ENCODE measurements at regions not wholly inside any gene's neighbourhood (a gene's known extent, or its start where the extent isn't known, plus 50 kb on each side); places are given as distances from the start of the nearest gene placed in this dataset.

DNA sequence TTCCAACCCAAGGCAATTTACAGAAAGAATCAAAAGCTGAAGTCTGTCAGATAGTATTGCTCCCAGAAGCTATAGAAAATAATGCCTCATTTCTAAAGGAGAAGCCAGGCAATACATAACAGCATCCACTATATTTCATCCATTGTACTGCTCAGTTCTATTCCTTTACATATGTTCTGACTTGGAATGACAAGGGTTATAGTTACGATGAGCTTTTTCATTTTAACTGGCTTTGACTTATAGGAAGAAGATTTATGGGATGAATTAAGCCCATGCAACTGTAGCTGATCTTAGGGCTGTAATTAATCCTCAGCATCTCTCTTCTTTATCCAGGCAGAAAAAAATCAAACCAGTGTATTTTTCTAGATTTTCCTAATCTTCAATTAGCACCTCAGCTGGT, 676.3 kb upstream of the CCDC54 start:
- POLR2A ChIA-PET, result interaction anchor here in 1 of 2 donors (0.6 kb wide), 1 partner anchor 712 kb away, joined by 3 read pairs; no protein-coding TSS in a partner anchor
- no peaks in the 10 kb centered on the region for H3K4me1 ChIP-seq (ENCODE audit: control insufficient read depth in 1 of 2, extremely low read depth in 1 of 2, insufficient read depth in 2 of 2, low read length in 2 of 2)
- Mint-ChIP-seq H3K27me3 (no peaks in the 10 kb centered on the region), H3K27ac (no peak overlapping the region), H3K36me3 (no peaks in the 10 kb centered on the region), H3K9me3 (no peaks in the 10 kb centered on the region), H3K4me3 (no peak overlapping the region), H3K4me1 (no peaks in the 10 kb centered on the region)
- no peaks in the 10 kb centered on the region for H3K9me3 ChIP-seq
- no peak overlapping the region for H3K4me3 ChIP-seq (ENCODE audit: control insufficient read depth in 1 of 2, extremely low read depth in 1 of 2, low read length in 1 of 2)
- H3K36me3 ChIP-seq (ENCODE audit: control insufficient read depth in 2 of 2, extremely low read depth in 1 of 2, insufficient read depth in 1 of 2, low read length in 1 of 2), result no peaks in the 10 kb centered on the region
- CTCF ChIA-PET, result interaction anchor here in 1 of 2 donors (0.7 kb wide), 1 partner anchor 10 kb away, joined by 3 read pairs; no protein-coding TSS in a partner anchor
- ATAC-seq (replicated peaks in 1 of 4), result no peak
- no peaks in the 10 kb centered on the region for H3K27me3 ChIP-seq (replicated peaks in 1 of 2; ENCODE audit: control insufficient read depth in 2 of 2, extremely low read depth in 1 of 2, insufficient read depth in 2 of 2, low read length in 1 of 2)
- no CpG with 5 or more reads among the region's 1 CpG for WGBS (ENCODE audit: insufficient coverage)
- no peak for DNase-seq
- H3K27ac ChIP-seq (ENCODE audit: low read length), result no peak overlapping the region

GRCh38 chr3:106703524-106703923, 673.7 kb upstream of the CCDC54 start:
- Histone ChIP-seq H3K36me3 (ENCODE audit: control insufficient read depth in 2 of 2, extremely low read depth in 1 of 2, insufficient read depth in 1 of 2, low read length in 1 of 2) (no peaks in the 10 kb centered on the region), H3K4me3 (ENCODE audit: control insufficient read depth in 1 of 2, extremely low read depth in 1 of 2, low read length in 1 of 2) (no peak overlapping the region), H3K27ac (ENCODE audit: low read length) (no peak overlapping the region), H3K27me3 (replicated peaks in 1 of 2; ENCODE audit: control insufficient read depth in 2 of 2, extremely low read depth in 1 of 2, insufficient read depth in 2 of 2, low read length in 1 of 2) (no peaks in the 10 kb centered on the region), H3K9me3 (no peaks in the 10 kb centered on the region), H3K4me1 (ENCODE audit: control insufficient read depth in 1 of 2, extremely low read depth in 1 of 2, insufficient read depth in 2 of 2, low read length in 2 of 2) (no peaks in the 10 kb centered on the region)
- DNase-seq (no peak), ATAC-seq (replicated peaks in 1 of 4) (no peak)
- no CpG with 5 or more reads among the region's 2 CpGs for WGBS (ENCODE audit: insufficient coverage)
- POLR2A ChIA-PET, result no interaction called here
- H3K4me1 Mint-ChIP-seq, result no peaks in the 10 kb centered on the region
- H3K4me3 Mint-ChIP-seq, result no peak overlapping the region
- H3K9me3 Mint-ChIP-seq, result no peaks in the 10 kb centered on the region
- H3K27ac Mint-ChIP-seq, result no peak overlapping the region
- CTCF ChIA-PET, result no interaction called here
- H3K36me3 Mint-ChIP-seq, result no peaks in the 10 kb centered on the region
- no peaks in the 10 kb centered on the region for H3K27me3 Mint-ChIP-seq

DNA sequence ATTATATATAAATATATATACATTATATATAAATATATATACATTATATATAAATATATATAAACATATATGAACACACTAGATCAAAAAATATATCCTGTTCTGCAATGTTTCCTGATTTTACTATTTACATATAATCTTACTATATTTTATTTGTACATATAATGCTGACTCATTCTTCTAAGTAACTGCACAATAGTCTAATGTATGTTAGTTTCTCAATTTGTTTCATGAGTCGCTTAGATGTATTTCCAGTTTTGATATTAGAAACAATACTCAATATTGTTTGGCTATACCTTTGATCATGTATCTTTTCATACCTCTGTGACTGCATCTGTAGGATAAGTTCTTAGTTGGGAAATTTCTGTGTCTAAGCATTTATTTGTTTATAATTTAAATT, 669.9 kb upstream of the CCDC54 start:
- no peaks in the 10 kb centered on the region for H3K27me3 Mint-ChIP-seq
- no peaks in the 10 kb centered on the region for H3K9me3 Mint-ChIP-seq
- no peaks in the 10 kb centered on the region for H3K4me1 Mint-ChIP-seq
- ChIA-PET CTCF (no interaction called here), POLR2A (no interaction called here)
- no peak overlapping the region for H3K27ac ChIP-seq (ENCODE audit: low read length)
- no peaks in the 10 kb centered on the region for H3K36me3 Mint-ChIP-seq
- no CpG with 5 or more reads among the region's 1 CpG for WGBS (ENCODE audit: insufficient coverage)
- no peaks in the 10 kb centered on the region for H3K36me3 ChIP-seq (ENCODE audit: control insufficient read depth in 2 of 2, extremely low read depth in 1 of 2, insufficient read depth in 1 of 2, low read length in 1 of 2)
- H3K27ac Mint-ChIP-seq, result no peak overlapping the region
- H3K4me1 ChIP-seq (ENCODE audit: control insufficient read depth in 1 of 2, extremely low read depth in 1 of 2, insufficient read depth in 2 of 2, low read length in 2 of 2), result no peaks in the 10 kb centered on the region
- DNase-seq, result no peak
- no peak overlapping the region for H3K4me3 ChIP-seq (ENCODE audit: control insufficient read depth in 1 of 2, extremely low read depth in 1 of 2, low read length in 1 of 2)
- no peak for ATAC-seq (replicated peaks in 1 of 4)
- H3K4me3 Mint-ChIP-seq, result no peak overlapping the region
- H3K27me3 ChIP-seq (replicated peaks in 1 of 2; ENCODE audit: control insufficient read depth in 2 of 2, extremely low read depth in 1 of 2, insufficient read depth in 2 of 2, low read length in 1 of 2), result no peaks in the 10 kb centered on the region
- no peaks in the 10 kb centered on the region for H3K9me3 ChIP-seq

DNA sequence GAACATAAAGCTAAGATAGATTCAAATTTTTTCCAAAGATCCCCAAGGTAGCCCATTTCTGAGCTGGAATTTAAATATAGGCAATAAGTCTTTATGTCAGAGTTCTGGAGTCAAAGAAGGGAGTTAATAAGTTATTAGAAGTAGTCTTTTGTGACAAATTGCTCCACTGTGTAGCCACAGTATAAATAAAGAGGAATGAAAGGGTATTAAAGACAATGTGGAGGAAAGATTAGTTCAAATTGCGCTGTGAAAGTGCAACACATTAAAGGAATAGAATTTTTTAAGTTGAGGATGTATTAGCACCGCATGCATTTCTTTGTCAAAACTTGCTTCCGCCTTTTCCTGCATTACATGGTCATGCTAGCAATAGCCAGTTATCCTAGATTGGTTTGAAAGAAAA, 666.6 kb upstream of the CCDC54 start:
- no peaks in the 10 kb centered on the region for H3K4me1 Mint-ChIP-seq
- ChIA-PET CTCF (no interaction called here), POLR2A (no interaction called here)
- Histone ChIP-seq H3K36me3 (ENCODE audit: control insufficient read depth in 2 of 2, extremely low read depth in 1 of 2, insufficient read depth in 1 of 2, low read length in 1 of 2) (no peaks in the 10 kb centered on the region), H3K27me3 (replicated peaks in 1 of 2; ENCODE audit: control insufficient read depth in 2 of 2, extremely low read depth in 1 of 2, insufficient read depth in 2 of 2, low read length in 1 of 2) (no peaks in the 10 kb centered on the region), H3K27ac (ENCODE audit: low read length) (no peak overlapping the region), H3K4me3 (ENCODE audit: control insufficient read depth in 1 of 2, extremely low read depth in 1 of 2, low read length in 1 of 2) (no peak overlapping the region), H3K9me3 (no peaks in the 10 kb centered on the region), H3K4me1 (ENCODE audit: control insufficient read depth in 1 of 2, extremely low read depth in 1 of 2, insufficient read depth in 2 of 2, low read length in 2 of 2) (no peaks in the 10 kb centered on the region)
- H3K27ac Mint-ChIP-seq, result no peak overlapping the region
- WGBS (ENCODE audit: insufficient coverage), result 100% methylated on average over 1 of the region's 3 CpGs
- no peak overlapping the region for H3K4me3 Mint-ChIP-seq
- ATAC-seq (replicated peaks in 1 of 4) (no peak), DNase-seq (no peak)
- no peaks in the 10 kb centered on the region for H3K9me3 Mint-ChIP-seq
- no peaks in the 10 kb centered on the region for H3K27me3 Mint-ChIP-seq
- no peaks in the 10 kb centered on the region for H3K36me3 Mint-ChIP-seq

- no peaks in the 10 kb centered on the region for H3K4me1 Mint-ChIP-seq
- no peaks in the 10 kb centered on the region for H3K27me3 Mint-ChIP-seq
- no CpG with 5 or more reads among the region's 1 CpG for WGBS (ENCODE audit: insufficient coverage)
- no peak overlapping the region for H3K27ac Mint-ChIP-seq
- H3K36me3 ChIP-seq (ENCODE audit: control insufficient read depth in 2 of 2, extremely low read depth in 1 of 2, insufficient read depth in 1 of 2, low read length in 1 of 2), result no peaks in the 10 kb centered on the region
- no peak for DNase-seq
- H3K4me1 ChIP-seq (ENCODE audit: control insufficient read depth in 1 of 2, extremely low read depth in 1 of 2, insufficient read depth in 2 of 2, low read length in 2 of 2), result no peaks in the 10 kb centered on the region
- ATAC-seq (replicated peaks in 1 of 4), result no peak
- H3K36me3 Mint-ChIP-seq, result no peaks in the 10 kb centered on the region
- no peaks in the 10 kb centered on the region for H3K9me3 ChIP-seq
- H3K9me3 Mint-ChIP-seq, result no peaks in the 10 kb centered on the region
- ChIA-PET CTCF (no interaction called here), POLR2A (no interaction called here)
- H3K27me3 ChIP-seq (replicated peaks in 1 of 2; ENCODE audit: control insufficient read depth in 2 of 2, extremely low read depth in 1 of 2, insufficient read depth in 2 of 2, low read length in 1 of 2), result no peaks in the 10 kb centered on the region
- no peak overlapping the region for H3K4me3 Mint-ChIP-seq
- no peak overlapping the region for H3K27ac ChIP-seq (ENCODE audit: low read length)
- no peak overlapping the region for H3K4me3 ChIP-seq (ENCODE audit: control insufficient read depth in 1 of 2, extremely low read depth in 1 of 2, low read length in 1 of 2)
Measured at GRCh38 chr3:106711650-106712049, 665.6 kb upstream of the CCDC54 start.

DNA sequence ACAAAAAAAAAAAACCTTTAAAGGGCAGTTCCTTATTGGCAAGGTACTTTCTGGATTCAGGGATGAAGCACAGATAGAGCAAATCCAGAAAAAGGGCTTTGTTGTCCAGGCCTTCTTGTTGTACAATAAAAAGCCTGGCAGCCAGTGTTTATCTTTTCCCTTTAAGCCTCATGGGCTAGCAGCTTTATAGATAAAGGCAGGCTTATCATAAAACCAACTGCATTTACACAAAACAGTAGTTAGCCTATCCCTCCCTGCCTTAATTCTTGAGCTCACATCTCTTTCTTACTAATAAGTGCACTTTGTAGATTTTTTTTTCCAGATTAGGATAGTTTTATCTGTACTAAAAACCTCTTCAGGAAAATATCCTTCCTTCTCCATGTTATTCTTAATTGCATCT, 662.8 kb upstream of the CCDC54 start:
- H3K9me3 ChIP-seq, result no peaks in the 10 kb centered on the region
- H3K27me3 ChIP-seq (replicated peaks in 1 of 2; ENCODE audit: control insufficient read depth in 2 of 2, extremely low read depth in 1 of 2, insufficient read depth in 2 of 2, low read length in 1 of 2), result no peaks in the 10 kb centered on the region
- no peak overlapping the region for H3K27ac Mint-ChIP-seq
- no peaks in the 10 kb centered on the region for H3K4me1 ChIP-seq (ENCODE audit: control insufficient read depth in 1 of 2, extremely low read depth in 1 of 2, insufficient read depth in 2 of 2, low read length in 2 of 2)
- DNase-seq (no peak), ATAC-seq (replicated peaks in 1 of 4) (no peak)
- H3K4me1 Mint-ChIP-seq, result no peaks in the 10 kb centered on the region
- ChIA-PET POLR2A (no interaction called here), CTCF (no interaction called here)
- no peaks in the 10 kb centered on the region for H3K36me3 Mint-ChIP-seq
- no peak overlapping the region for H3K27ac ChIP-seq (ENCODE audit: low read length)
- no peaks in the 10 kb centered on the region for H3K36me3 ChIP-seq (ENCODE audit: control insufficient read depth in 2 of 2, extremely low read depth in 1 of 2, insufficient read depth in 1 of 2, low read length in 1 of 2)
- no peak overlapping the region for H3K4me3 ChIP-seq (ENCODE audit: control insufficient read depth in 1 of 2, extremely low read depth in 1 of 2, low read length in 1 of 2)
- H3K9me3 Mint-ChIP-seq, result no peaks in the 10 kb centered on the region
- no peaks in the 10 kb centered on the region for H3K27me3 Mint-ChIP-seq
- no peak overlapping the region for H3K4me3 Mint-ChIP-seq

GRCh38 chr3:106715286-106715685, 662.0 kb upstream of the CCDC54 start:
- 100% methylated on average over 3 of the region's 3 CpGs for WGBS (ENCODE audit: insufficient coverage)
- Histone ChIP-seq H3K9me3 (no peaks in the 10 kb centered on the region), H3K4me3 (ENCODE audit: control insufficient read depth in 1 of 2, extremely low read depth in 1 of 2, low read length in 1 of 2) (no peak overlapping the region), H3K4me1 (ENCODE audit: control insufficient read depth in 1 of 2, extremely low read depth in 1 of 2, insufficient read depth in 2 of 2, low read length in 2 of 2) (no peaks in the 10 kb centered on the region), H3K27me3 (replicated peaks in 1 of 2; ENCODE audit: control insufficient read depth in 2 of 2, extremely low read depth in 1 of 2, insufficient read depth in 2 of 2, low read length in 1 of 2) (no peaks in the 10 kb centered on the region), H3K36me3 (ENCODE audit: control insufficient read depth in 2 of 2, extremely low read depth in 1 of 2, insufficient read depth in 1 of 2, low read length in 1 of 2) (no peaks in the 10 kb centered on the region), H3K27ac (ENCODE audit: low read length) (no peak overlapping the region)
- Mint-ChIP-seq H3K4me1 (no peaks in the 10 kb centered on the region), H3K4me3 (no peak overlapping the region), H3K27ac (no peak overlapping the region), H3K27me3 (no peaks in the 10 kb centered on the region), H3K36me3 (no peaks in the 10 kb centered on the region), H3K9me3 (no peaks in the 10 kb centered on the region)
- ChIA-PET POLR2A (no interaction called here), CTCF (no interaction called here)
- ATAC-seq (replicated peaks in 1 of 4), result no peak
- DNase-seq, result no peak
